GM23248 (cell line): ENCODE measurements at regions not wholly inside any gene's neighbourhood (a gene's known extent, or its start where the extent isn't known, plus 50 kb on each side); places are given as distances from the start of the nearest gene placed in this dataset.

Experiments
- EZH2 ChIP-seq: fragments of 200-600 bp; sonication (generic); IDR thresholded peaks from 2 replicates; pipeline ENCODE4 v1.6.1; 2018; ENCODE audit warnings: antibody characterized with exemption, mild to moderate bottlenecking; ENCODE audit not compliant: insufficient read depth, poor library complexity, severe bottlenecking
- EZH2phosphoT487 ChIP-seq: fragments of 200-600 bp; sonication (generic); IDR thresholded peaks from 2 replicates; pipeline ENCODE4 v1.6.1; 2018; ENCODE audit warnings: antibody characterized with exemption, moderate library complexity, mild to moderate bottlenecking, low read depth; ENCODE audit not compliant: insufficient read depth

DNA sequence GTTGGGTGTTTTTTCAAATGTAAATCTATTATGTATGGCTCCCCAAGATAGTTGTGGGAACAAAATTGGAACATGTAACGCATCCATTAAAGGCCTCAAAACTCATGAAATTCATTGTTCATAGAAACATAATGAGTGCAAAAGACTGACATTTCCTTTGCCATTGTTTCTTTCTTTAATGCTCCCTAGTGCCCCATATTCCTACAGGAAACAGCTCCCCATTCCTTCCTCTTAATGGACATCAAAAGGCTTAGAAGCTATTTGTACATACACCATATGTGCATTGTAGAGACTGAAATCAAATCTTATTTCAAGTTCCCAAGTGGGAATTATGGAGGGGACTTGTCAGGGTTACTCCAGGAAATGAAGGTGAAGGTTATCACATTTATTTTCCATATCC is 139.1 kb downstream of the AHR start:
- TF ChIP-seq EZH2phosphoT487 = no peak
- no peak for TF ChIP-seq EZH2
